ENCODE measurements at regions not wholly inside any gene's neighbourhood (a gene's known extent, or its start where the extent isn't known, plus 50 kb on each side); places are given as distances from the start of the nearest gene placed in this dataset.
"Not testable (repeated sequence)": the region's sequence is repeated elsewhere in the genome, so short reads cannot be mapped to it uniquely, and the experiment has no call there.

DNA sequence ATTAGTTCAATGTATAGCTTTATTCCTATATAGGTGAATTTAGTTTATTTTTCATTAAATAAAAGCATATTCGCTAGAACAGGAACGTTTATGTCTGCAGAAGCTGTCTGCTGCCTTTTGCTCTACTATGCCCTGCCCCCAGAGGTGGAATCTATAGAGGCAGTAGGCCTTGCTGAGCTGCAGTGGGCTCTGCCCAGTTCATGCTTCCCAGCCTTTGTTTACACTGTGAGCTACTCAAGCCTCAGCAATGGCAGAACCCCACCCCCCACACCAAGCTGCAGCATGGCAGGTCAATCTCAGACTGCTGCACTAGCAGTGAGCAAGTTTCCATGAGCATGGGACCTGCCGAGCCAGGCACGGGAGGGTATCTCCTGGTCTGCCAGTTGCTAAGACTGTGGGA lies 473.3 kb upstream of the CCNG1 start:
- not testable (repeated sequence) for DNase-seq (ENCODE audit: low read depth)

DNA sequence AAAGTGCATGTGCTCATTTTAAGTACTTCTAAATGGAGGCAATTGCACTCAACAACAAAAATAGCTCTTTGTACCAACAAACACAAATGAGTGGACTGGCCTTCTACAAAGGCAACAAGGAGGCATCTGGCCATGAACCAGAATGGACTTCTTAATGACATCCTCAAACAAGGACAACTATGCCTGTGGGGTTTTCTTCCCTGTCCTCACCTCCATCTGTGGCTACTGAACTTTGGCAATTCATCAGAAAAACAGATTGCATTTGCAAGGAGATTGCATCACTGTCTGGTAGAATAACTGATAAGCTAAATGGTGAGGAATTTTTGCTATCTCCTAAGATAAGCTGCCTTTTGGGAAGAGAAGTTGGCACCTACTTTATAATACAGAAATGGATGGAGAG lies 447.3 kb upstream of the CCNG1 start:
- no peak for DNase-seq (ENCODE audit: low read depth)

DNA sequence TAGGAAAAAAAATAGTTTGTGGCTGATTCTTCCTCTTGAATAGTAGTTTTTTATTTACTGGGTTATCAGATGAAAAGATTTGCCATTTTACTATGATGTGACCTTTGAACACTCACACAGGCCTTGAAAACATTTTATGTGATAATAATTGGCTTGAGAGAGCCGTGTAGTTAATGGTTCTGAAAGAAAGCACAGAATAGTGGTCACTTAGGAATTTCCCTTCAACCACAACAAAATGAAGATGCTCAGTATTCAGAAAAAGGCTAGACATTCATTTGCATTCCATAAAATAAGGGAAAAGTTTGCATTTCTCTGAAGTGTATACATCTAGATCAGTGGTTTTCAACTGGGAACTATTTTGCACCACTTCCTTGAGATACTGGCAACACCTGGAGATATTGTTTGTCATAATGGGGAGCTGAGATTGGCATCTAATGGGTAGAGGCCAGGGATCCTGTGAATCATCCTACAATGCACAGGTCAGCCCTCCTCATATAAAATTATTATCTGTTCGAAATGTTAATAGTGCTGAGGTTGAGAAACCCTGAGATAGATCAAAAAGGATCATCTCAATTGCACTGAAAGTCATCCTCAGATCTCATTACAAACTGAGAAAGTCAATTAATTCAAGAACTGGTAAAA lies 446.4 kb upstream of the CCNG1 start:
- no peak for DNase-seq (ENCODE audit: low read depth)

DNA sequence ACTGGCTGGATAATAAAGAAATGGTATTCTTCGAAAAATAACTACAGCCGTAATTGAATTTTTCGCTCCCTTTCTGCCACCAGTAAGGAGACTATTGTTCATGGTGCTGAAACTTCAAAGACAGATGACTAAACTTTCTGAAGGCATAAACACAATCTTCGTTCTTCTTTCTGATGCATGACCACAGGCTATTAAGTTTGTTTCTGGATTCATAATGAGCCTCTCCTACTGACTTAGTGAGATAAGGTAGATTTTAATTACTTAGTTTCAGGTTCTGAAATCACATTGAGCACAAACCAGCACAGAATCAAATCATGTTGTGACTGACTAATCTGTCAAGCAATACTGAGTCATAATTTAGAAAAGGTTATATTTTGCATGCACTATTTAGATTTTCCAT lies 441.8 kb upstream of the CCNG1 start:
- DNase-seq (ENCODE audit: low read depth), result no peak

DNA sequence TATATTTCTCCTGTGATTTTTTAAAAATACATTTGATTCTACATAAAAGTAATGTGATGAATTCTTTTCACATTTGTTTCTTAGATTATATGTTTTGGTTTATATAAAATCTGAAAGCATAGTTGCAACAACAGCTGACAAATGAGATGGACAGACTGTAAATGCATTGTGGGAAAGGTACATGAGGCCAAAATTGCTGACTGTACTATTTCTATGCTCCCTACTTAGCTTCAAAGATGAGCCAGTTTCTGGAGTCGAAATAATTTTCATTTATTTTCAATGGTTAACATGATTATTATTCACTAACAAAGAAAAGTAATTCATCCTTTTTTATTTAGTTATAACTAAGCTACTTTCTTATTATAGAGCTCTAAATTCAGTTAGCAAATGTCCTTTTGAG lies 441.3 kb upstream of the CCNG1 start:
- no peak for DNase-seq (ENCODE audit: low read depth)

DNA sequence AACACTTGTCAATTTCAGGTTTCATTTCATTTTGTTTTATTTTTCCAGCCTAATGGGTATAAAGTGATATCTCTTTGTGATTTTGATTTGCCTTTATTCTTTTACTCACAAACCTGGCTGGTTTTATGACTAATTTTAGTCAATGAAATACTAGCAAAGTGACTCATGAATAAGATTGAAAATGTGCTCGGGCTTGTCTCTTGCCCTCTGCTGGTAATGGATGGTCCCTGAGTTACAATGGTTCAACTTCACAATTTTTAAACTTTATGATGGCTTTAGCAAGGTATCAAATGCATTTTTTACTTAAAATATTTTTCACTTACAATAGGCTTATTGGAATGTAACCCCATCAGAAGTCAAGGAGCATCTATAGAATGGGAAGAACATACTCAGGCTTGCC lies 431.4 kb upstream of the CCNG1 start:
- DNase-seq (ENCODE audit: low read depth), result no peak

DNA sequence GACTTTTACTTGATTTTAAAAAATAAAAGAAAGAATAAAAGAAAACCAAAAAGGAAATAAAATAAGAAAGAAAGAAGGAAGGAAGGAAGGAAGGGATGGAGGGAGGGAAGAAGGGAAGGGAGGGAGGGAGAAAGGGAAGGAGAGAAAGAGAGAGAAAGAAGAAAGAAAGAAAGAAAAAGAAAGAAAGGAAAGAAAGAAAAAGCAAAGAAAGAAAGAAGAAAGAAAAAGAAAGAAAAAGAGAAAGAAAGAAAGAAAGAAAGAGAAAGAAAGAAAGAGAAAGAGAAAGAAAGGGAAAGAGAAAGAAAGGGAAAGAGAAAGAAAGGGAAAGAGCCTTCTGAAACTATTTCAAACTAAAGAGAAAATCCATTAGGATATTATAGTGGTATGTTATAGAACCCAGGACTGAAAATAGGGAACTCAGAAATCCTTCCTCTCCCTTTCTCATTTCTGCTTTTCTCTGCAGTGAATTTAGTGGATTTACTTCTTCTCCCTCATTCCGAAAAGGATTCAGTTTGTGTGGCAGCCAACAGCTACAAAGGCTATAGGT lies 414.7 kb upstream of the CCNG1 start:
- DNase-seq (ENCODE audit: low read depth), result no peak

DNA sequence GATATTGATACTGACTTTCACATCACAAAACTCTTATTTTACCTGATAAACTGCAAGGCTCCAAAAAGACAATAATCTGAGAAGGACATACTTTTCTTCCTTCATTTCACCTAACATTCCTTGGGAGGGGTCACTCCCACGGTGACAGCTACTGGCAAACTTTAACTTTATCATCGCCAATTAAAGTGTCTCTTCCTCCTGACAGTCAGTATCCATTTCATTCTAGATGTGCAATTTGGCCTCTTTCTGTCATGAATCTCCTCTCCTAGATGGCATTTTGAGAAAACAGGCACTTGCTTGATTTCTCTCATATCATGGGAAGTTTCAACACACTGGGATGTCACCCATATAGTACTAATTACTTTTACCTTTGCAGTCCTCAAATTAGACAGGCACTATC lies 413.5 kb upstream of the CCNG1 start:
- DNase-seq (ENCODE audit: low read depth), result no peak

DNA sequence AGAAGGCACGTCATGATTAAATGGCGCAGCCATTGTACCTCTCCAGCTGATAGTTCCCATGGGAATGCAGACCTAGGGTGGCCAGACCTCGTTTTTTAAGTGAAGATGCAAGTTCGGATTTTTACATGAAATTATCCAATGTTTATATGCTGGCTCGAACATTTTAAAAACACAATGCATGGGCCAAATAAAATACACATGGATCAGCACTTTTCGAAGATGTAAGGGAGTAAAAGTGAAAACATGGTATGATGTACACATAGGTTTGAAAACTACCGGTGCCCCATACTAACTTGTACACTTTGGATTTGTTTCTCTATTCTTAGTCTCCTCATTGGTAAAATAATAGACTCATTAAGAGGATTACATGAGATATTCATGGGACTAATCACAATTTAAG lies 412.5 kb upstream of the CCNG1 start:
- no peak for DNase-seq (ENCODE audit: low read depth)

DNA sequence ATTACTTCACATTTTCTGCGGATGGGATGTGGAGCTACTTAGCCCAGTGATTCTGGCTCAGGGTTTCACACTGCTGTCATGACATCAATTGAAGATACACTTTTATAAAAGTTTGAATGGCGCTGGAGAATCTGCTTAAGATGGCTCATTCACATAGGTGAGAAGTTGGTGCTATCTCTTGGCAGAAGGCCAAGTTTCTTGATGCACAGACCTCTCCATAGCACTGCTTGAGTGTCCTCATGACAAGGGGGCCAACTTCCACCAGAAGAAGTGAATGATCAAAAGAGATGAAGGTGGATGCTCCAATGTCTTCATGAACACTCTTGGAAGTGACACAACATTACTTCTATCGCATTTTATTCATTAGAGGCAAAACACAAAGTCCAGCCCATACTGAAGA lies 403.7 kb upstream of the CCNG1 start:
- no peak for DNase-seq (ENCODE audit: low read depth)

DNA sequence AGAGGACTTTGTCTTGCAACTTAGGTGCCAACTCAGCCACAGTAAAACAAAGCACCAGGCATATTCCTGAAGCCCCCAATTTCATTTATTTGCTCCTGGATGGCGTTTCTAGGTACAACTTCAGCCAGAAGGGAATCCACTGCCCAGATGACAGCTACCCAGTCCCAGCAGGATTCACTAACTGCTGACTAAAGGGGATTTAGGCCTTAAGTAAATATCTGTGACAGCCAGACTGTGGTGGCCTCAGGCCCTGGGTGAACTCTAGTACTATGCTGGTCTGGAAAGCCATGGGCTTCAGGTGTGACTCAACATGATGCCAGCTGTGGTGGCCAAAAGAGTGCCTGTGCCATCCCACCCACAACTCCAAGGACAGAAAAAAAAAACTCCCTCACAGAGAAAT lies 396.1 kb upstream of the CCNG1 start:
- DNase-seq (ENCODE audit: low read depth), result no peak

DNA sequence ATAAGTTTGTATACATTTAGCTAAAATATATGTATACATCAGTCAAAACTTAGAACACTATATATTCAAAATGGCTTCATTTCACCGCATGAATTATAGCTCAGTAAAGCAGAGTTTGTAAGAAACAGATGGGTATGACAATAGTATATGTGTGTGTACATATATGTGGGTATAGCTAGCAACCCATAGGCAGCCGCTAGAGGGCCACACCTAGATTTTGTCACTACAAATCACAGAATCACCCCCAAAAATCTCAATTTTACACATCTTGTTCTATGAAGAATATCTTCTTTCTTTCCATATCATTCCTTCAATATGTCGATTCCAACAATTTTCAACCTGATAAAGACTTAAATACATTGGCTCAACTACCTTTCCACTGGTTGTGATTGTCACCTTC lies 357.8 kb upstream of the CCNG1 start:
- no peak for DNase-seq (ENCODE audit: low read depth)

DNA sequence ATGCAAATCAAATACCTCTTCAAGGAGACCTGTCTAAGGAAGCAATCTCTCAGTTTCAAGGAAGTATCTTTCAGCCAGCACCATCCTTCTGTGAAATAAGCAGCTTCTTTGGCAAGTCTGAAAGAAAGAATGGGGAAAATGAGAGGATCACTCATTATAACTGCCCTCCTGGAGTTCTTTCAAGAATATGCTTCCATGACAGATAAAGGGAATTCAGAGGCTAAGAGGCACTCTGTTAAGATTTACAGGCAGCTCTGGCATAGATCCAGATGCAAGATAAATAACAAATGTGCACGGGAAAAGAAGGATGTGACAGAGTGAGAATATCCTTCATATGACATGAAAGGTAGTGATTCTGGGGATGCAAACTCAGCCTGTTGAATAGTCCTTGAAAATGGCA lies 348.2 kb upstream of the CCNG1 start:
- DNase-seq (ENCODE audit: low read depth), result no peak

DNA sequence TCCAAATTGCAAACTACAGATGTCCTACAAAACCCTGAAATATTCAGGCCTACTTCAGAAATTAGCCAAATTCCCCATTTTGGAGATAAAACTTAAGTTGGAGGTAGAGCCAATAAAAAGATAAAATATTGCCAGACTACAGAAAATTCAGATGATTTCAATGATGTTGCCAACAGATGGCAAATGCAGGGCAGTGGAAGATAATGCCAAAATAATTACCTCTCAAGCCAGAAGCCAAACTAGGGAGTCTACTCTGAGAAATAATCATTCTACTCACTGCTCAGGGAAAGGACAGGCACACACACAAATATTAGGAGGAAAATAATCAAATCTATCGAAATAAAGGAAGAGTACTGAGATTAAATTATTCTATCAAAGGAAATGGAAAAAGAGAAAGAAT lies 347.5 kb upstream of the CCNG1 start:
- DNase-seq (ENCODE audit: low read depth), result no peak

DNA sequence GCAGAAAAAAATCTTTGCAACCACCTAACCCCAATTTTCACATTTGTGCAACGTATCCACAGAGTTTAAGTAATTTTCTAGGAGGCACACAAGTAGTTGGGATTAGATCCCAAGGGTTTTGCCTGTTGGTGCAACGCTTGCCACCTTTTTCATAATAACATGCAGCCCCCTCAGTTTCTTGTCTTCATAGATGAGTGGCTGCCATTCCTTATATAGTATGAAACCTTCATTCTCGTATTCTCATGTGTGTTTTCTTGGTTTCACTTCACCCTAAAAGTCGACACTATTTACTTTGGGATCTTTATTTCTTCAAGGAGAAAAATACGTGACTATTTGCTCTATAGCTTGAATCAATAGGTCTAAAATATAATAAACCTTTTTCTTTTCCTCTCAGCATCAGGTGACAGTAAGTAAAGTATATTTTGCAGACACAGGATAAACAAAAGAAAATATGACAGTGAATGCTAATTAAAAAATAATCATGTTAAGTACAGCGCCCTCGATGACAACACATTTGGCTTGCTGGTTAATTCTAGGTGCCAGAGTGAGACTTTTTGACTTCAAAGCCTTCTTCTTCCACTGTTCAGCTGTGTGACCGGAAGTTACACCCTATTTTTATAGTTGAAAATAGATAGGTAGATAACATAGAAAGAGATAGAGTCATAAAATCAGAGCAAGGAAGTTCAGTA lies 342.8 kb upstream of the CCNG1 start:
- DNase-seq (ENCODE audit: low read depth), result no peak

DNA sequence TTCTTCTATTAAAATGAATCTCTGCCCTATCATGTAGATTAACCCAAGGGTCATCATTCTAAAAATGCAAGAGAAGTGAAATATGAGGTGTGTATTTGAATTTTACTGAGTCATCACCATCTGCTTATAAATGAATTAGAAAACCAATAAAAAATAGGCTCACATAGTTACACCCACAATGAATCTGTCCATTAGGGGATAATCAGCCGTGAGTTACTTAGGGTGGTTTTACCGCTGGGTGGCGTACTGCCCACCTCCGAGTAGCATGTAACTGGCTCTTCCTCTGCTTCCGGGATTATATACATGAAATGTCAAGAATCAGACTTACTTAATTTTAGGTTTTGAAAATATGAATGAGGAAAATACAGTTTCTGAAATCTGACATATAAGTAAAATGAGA lies 332.9 kb upstream of the CCNG1 start:
- no peak for DNase-seq (ENCODE audit: low read depth)

DNA sequence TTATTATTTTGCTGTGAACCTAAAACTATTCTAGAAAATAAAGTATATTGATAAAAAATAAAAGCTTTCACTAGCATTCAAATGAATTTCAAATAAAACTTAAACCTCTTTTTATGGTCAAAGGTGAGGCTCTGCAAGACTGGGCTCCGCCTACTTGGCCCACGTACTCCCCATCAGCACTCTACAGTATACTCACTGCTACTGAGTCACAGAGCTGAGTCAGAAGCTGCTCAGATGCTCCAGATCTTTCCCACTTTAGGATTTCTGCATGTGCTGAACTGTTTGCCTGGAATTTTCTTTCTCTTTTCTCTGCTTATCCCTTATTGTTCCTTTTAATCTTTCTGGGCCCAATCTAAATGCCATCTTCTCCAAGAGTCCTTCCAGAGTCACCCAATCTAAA lies 331.9 kb upstream of the CCNG1 start:
- no peak for DNase-seq (ENCODE audit: low read depth)

DNA sequence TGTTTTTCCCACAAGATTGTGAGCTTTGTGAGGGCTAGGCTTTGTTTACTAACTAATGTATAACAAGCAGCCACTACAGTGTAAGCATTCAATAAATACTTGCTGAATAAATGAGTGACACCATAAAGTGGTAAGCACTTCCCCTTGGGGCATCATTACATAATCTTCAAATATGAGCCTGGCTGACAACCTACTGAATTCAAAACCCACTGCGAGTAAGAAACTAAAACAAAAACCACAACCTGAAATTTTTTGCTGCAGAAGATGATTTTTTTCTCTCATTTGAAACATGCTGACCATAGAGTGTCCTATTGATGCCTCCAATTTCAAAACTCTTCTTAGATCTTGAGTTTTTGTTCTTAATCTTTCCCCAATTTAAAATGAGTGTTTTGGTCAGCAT lies 331.3 kb upstream of the CCNG1 start:
- no peak for DNase-seq (ENCODE audit: low read depth)

DNA sequence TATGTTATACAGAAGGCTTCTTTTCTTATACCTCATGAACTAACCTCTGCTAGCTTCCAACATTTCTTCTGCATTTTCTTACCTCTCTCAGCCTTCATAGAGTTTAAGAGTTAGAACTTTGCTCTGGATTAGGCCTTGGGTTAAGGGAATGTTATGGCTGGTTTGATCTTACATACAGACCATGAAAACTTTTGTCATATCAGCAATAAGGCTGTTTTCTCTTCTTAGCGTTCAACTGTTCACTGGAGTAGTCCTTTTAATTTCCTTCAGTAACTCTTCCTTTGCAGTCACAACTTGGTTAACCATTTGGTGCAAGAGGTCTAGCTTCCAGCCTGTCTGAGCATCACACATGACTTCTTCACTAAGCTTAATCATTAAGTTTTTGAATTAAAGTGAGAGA lies 329.0 kb upstream of the CCNG1 start:
- DNase-seq (ENCODE audit: low read depth), result no peak

DNA sequence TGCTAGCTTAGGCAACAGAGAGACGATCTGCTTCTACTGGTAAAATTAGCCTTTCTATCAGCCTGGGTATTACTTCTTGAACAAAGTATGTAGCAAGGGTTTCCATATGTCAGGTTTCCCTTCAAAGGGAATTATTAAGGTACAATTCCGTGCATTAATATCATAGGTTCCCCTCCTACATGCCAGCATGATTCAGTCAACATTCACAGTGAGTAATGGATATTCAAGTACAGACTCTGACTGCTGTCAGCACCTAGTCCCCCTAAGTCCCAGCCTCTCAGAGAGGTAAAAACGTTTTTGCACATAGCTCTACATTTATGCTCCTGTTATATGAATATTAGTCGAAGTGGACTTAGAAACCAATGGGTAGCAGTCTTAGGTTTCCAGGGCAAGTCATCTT lies 322.4 kb upstream of the CCNG1 start:
- DNase-seq (ENCODE audit: low read depth), result no peak

DNA sequence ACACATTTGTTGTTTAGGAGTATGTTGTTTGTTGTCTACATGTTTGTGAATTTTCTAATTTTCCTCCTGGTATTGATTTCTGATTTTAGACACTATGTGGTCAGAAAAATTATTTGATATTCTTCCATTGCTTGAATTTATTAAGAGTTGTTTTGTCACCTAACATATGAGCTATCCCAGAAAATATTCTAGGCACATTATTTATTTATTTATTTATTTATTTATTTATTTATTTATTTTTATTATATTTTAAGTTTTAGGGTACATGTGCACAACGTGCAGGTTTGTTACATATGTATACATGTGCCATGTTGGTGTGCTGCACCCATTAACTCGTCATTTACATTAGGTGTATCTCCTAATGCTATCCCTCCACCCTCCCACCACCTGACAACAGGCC lies 320.8 kb upstream of the CCNG1 start:
- DNase-seq (ENCODE audit: low read depth), result not testable (repeated sequence)

DNA sequence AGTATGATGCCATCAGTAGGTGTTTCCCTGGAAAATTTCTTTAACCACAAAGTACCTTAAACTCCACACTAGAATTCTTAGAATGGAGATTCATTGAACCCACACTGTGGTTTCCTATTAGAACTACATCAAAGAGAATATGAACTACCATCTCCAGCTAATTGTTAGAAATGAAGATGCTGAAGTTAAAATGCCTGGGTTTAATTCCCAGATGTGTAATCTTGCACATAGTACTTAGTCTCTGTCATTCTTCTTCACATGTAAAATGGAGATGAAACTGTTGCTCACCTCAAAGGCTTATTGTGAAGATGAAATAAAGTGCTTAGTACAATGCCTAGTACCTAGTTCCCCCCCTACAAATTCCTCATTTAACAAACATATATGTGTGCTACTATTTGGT lies 303.3 kb upstream of the CCNG1 start:
- DNase-seq (ENCODE audit: low read depth), result no peak

DNA sequence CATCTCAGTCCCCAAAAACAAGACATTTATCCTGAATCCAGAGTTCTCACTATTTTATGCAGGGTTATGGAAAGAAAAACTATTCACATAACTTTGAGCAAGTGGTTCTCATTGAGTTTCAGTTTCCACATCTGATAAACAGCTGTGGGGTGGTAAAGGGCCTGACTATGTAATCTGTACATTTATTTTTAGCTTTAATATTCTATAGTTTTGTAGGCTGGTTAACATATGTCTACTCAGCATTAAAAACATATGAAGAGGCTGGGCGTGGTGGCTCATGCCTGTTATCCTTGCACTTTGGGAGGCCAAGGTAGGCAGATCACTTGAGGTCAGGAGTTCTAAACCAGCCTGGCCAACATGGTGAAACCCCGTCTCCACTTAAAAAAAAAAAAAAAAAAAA lies 301.5 kb upstream of the CCNG1 start:
- DNase-seq (ENCODE audit: low read depth), result no peak

DNA sequence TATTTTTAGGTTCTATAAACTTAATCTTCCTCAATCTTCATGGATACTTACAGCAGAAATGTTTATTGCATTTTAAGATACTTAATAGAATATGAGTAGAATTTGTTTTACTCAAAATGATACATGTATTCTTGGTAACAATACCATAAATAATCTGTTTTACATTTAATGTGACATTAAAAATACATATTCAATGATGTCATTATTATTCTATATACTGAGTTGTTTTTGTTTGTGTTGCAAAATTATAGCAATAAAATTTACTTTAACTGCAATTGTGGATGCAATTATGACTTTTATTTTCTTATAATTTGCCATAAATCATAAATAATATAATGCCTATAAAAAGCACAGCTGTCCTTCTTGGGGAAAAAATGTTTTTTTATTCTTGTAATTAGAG lies 275.9 kb upstream of the CCNG1 start:
- no peak for DNase-seq (ENCODE audit: low read depth)
